GM18505 (cell line): ENCODE measurements at regions not wholly inside any gene's neighbourhood (a gene's known extent, or its start where the extent isn't known, plus 50 kb on each side); places are given as distances from the start of the nearest gene placed in this dataset.

ENCODE experiments used
- ATAC-seq: cut with Tn5 transposase; IDR thresholded peaks from one replicate; pipeline ENCODE4 v1.9.1; 2021; ENCODE audit not compliant: unreplicated experiment
- POLR2A ChIP-seq: IDR thresholded peaks from 4 replicates; pipeline ENCODE4 v1.6.1; 2011; ENCODE audit warnings: borderline replicate concordance; ENCODE audit not compliant: insufficient read depth, insufficient read length; ENCODE audit errors: extremely low read depth

DNA sequence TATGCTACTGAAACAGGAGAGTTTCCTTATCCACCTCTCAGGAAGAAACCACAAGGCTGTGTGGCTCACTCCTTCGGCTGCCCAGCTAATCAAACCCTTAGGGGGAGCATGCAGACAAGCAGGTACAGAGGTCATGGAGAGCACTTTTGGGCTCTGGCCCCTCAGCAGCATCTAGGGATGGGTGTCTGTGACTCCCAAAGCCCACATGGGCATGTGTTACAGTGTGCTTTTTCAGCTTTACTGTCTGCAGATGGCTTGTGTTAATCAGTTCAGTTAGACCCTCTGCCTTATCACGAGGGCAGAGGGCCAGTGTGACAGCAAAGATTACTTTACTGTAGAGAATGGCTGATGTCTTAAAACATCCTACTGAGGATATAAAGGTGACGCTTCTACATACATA is 447.4 kb downstream of the PCDH10 start:
- ATAC-seq = no peak
- no peak for TF ChIP-seq POLR2A

DNA sequence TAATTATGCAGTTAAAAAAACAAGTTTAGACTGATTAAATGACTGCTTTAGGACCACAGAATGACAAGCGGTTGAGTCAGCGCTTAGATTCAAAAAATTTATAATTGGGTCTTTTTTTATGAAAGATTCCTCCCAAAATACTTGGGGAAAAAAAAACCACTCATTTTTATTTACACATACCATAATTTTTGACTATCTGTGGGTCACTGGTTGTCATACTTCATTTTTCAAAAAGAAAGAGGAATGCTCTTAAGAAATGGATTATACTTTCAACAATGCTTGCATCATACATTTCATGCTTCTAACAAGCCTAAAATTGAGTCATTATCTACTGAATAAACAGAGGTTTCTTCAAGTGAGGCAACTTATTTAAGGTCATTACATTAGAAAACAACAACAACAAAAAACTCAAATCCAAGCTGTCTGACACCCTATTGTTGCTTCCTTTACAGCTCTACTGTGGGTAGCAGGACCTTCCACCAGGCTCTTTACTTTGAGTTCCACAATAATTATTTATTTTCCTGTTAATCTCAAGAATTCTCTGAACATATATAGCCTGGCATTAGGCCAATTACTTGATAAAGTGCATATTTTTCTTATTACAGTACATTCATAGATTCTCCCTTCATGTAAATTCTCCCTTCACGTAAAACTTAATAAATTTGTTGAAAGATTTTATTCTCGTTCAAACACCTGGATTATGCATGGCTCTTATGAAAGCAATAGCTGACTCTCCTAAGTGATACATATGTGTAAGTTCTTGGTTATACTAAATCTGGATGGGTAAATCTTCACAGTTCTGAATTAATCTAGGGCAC is 445.5 kb downstream of the PCDH10 start:
- no peak for TF ChIP-seq POLR2A
- ATAC-seq = no peak

DNA sequence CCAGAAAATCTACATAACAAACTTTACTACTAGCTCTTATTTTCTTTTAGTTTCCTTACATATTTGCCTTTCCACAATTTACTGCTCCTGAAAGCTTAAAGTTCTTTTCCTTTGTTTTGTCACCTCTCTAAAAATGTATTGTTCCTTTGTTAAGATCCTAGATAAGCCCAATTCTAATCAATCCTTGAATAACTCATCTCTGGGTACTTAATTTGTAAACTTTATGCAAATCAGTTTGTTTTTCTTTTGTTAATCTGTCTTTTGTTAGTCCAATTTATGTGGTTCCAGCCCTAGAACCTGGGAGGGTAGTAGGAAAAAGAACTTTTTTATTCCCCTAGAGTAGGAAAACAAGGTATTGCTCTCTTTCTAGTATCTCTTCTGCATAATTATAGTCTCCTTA is 444.7 kb downstream of the PCDH10 start:
- no peak for ATAC-seq
- TF ChIP-seq POLR2A = no peak

DNA sequence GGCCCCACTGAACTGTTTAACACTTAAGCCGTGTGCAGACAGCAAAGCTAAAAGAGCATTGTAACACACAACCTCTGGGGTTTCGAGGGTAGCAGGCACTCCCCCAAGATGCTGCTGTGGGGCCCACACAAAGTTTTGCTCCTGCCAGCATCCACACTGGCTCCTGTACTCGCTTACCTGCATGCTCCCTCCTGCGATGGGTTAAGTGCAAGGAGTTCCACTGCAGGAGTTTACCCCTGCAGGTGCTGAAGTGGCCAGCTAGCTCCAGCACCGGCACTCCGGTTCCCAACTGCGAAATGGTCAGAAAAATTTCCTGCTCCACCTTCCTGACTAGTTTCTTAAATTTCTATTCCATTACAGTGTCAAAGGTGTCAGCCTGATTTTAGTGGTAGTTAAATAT is 443.5 kb downstream of the PCDH10 start:
- ATAC-seq = no peak
- no peak for TF ChIP-seq POLR2A

DNA sequence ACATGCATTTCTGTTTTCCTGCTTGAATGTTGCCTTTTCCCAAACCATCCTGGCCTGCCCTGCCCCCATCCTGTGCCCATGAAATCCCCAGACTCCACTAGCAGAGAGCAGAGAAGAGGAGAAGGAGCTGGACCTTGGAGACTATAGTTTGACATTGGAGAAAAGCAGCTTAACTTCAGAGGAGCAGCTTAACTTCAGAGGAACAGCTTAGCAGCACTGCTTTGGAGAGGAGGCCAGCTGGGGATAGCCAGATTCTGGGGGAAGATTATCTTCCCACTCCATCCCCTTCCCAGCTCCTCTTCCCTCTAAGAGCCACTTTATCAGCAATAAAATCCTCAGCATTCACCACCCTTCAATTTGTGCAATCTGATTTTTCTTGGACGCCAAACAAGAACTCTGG is 443.0 kb downstream of the PCDH10 start:
- no peak for TF ChIP-seq POLR2A
- ATAC-seq = no peak

DNA sequence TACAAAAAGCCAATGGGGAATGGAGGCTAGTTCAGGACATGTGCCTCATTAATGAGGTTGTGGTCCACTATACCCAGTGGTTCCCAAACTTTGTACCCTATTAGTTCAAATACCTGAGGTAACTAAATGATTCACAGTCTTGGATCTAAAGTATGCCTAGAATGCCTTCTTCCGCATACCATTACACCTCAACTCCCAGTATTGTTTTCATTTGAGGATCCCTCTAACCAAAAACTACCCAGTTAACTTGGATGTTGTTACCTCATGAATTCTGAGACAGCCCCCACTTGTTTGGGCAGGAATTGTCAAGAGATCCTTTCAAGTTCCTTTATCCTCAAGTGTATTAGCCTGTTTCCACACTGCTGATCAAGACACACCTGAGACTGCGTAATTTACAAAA is 439.2 kb downstream of the PCDH10 start:
- ATAC-seq = no peak
- TF ChIP-seq POLR2A = no peak

DNA sequence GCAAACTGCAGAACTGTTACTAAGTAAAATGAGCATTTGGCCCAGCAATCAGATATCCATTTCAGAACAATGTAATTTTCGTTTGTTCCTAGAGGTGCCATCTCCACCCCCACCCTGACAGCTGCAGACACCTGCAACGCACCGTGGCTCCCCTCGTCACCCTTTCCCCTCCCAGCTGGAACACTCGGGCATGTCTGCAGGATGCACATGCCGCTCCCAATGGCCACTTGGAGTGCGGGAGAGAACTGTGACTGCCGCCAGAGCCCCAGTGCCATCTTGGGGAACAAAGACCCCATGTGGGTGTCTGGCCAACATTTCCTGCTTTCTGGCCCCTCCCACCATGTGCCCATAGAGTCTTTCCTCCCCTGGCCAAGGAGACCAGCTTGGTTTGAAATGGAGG is 436.2 kb downstream of the PCDH10 start:
- no peak for TF ChIP-seq POLR2A
- ATAC-seq = no peak

DNA sequence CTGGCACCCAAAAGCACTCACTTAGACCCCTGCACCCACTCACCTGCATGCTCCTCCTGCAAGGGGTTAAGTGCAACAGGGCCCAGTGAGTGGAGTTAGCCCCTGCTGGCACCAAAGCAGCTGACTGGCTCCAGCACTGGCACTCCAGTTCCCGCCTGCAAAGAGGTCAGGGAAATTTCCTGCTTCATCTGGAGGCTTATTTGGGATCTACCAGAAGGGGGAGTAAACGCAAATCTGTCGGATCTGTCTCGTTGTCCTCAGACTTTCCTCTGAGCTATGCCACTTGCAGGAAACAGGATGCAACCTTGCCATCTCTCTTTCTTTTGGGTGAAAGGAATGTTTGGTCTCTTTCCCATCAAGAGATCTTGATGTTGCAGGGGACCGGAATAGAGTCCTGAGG is 435.6 kb downstream of the PCDH10 start:
- ATAC-seq = no peak
- no peak for TF ChIP-seq POLR2A

DNA sequence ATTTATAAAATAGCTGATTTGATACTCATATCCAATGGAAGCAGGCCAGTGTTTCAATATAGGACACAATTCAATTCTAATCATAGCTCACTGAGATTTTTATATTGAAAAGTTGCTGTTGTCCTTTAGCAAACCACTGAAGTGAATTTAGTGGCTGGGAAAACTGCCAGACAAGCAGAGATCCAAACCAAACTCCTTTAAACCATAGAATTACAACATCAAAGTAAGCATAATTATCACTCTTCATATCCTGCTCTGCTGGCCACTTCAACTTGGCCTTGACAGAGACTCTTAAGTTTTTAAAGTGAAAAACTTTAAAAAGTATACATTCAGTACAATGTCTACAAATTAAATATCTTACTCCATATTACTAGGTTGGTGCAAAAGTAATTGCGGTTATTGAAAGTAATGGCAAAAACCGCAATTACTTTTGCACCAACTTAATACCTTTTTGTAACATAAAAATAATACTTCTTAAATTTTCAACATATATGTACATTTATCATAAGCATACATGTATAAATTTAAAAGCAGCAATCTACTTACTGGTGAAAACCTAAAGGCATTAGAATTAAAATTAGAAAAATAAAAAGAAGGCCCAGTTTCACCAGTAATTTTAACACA is 433.0 kb downstream of the PCDH10 start:
- TF ChIP-seq POLR2A = no peak
- no peak for ATAC-seq

DNA sequence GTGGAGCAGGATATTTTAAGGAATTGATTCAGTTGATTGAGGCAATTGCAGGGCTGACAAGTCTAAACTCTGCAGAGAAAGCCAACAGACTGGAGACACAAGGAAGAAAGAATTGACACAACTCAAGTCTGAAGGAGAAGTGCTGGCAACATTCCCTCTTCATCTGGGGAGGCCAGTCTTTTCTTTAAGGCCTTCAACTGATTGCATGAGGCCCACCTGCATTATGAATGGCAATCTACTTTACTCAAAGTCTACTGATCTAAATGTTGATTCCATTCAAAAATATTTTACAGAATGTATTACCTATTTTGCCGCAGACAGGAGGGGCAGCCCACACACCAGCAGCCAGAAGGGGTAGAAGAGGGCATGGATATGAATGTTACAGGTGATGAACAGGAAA is 425.2 kb downstream of the PCDH10 start:
- no peak for ATAC-seq
- no peak for TF ChIP-seq POLR2A

DNA sequence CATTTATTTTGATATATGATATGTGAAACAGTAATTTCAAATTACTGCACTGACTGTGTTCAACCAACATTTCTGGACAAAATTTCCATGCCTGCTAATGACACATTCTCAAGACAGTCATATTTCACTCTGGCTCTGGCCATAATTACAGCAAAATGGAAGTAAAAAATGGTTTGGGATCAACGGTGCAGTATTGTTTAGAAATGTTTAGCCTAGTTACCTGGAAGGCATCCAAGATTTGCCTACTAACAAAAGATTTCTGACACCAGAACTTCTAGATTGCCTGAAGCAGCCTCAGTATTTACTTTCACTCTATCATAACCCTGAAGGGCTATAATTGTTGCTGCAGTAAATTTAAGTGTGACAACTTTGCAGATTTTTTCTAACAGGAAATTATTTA is 416.3 kb downstream of the PCDH10 start:
- TF ChIP-seq POLR2A = no peak
- no peak for ATAC-seq

DNA sequence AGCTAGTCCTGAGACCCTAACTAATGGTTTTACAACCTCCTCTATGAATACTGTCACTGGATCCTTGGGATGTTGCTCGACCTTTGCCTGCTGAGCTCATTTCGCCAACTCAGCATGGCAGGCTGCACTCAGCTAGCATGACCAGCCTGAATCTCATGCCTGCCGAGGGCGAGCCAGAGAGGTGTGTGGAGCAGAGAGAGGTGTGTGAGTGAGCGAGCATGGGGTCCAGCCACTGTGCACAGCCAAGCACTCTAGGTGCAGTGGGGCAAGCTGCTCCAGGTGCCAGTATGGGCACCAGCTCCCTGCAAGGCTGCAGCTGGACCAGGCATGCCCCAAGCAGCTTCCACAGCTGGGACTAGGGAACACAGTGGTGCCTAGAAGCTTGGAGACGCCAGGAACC is 410.9 kb downstream of the PCDH10 start:
- no peak for TF ChIP-seq POLR2A
- no peak for ATAC-seq

DNA sequence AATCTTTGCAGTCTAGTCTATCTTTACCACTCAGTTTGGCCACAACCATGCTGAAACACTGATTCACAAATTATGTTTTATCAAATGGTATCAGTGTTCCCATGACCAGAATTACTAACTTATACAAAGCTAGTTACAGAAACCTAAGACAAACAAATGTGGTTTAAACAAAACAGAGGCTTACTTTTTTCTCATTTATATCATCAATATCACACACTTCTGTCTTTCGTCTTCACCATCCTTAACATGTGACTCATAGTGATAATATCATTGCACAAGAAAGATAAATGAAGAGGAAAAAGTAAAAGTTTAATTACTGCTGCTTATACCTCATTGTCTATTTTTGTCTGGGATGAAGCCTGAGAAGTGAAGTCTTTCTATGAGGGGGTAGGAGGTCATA is 406.6 kb downstream of the PCDH10 start:
- ATAC-seq = no peak
- TF ChIP-seq POLR2A = no peak

DNA sequence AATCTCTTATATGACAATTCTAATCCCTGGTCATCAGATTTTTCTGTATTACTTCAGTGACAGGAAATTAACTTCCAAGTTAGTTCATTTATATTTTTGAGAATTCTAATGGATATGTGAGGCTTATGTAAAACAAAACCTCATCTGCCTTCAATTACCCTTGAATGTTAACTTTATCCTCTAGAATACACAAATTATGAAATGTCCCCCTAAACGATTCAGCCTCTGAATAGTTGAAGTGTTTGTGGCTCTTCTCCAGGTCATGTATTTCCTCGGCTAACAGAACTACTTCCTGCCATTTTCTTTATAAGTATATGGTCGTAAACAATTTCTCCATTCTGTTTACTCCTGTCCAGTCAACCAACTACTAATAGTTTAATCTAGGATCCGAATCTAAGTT is 401.3 kb downstream of the PCDH10 start:
- no peak for TF ChIP-seq POLR2A
- no peak for ATAC-seq
